Gastroesophageal sphincter (tissue), 3 donors: ENCODE measurements at regions not wholly inside any gene's neighbourhood (a gene's known extent, or its start where the extent isn't known, plus 50 kb on each side); places are given as distances from the start of the nearest gene placed in this dataset.

ENCODE experiments used
- CTCF ChIP-seq, 4 experiments: fragments of 200-600 bp in 2 of 4; fragments of 450-650 bp in 2 of 4; sonication (generic) in 1 of 4; IDR thresholded peaks; one replicate each; pipeline ENCODE4 v1.5.1; 2017 to 2019; ENCODE audit warnings: antibody characterized with exemption in 4 of 4, mild to moderate bottlenecking in 2 of 4, moderate library complexity in 2 of 4
- POLR2A ChIP-seq, 2 donors: fragments of 450-650 bp; IDR thresholded peaks; one replicate each; pipeline ENCODE4 v1.6.1; 2017; ENCODE audit warnings: antibody characterized with exemption in 2 of 2, mild to moderate bottlenecking in 2 of 2, moderate library complexity in 1 of 2

GRCh38 chr10:34954142-34954541, 136.0 kb downstream of the CUL2 start:
- TF ChIP-seq CTCF (IDR thresholded peaks at IDR 0.05) (no peak), POLR2A (IDR thresholded peaks at IDR 0.05) (no peak)
